ENCODE measurements at regions not wholly inside any gene's neighbourhood (a gene's known extent, or its start where the extent isn't known, plus 50 kb on each side); places are given as distances from the start of the nearest gene placed in this dataset.
A peak's percentile ranks its signal among the peaks of the same experiment; 100 is the strongest.

DNA sequence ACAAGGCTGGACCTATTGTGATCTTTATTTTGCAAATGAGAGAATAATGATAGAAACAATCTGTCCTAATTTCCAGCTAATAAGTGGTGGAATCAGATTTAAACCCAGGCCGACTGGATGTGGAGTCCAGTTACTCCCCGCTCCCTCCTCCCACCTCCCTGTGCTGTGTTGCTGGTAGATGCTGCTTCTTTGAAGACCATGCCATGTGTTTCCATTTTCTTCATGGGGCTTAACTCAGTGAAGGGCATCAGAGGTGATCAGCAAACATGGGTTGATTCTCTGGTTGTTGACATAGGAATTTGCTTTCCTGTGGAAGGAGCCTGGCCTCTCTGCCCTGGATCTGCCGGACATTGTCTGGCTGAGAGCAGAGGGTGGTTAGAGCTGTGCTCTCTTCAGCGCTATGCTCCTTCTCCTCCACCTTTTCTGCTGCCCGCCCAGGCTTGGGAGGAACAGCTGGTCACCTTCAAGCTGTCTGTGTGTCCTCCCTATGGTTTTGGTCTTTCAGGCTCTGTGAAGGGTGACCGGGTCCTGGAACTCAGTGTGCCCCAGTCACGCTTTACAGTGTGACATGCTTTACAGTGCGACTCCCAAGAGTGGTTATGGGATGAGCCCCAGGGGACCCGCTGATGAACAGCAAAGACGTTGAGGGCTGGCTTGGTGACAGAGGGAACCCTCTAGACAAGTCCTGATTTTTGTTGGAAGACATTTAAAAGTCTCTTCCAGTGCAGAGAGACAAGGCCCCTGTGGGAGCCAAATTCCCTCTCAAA, 68.4 kb upstream of the RPS23 start:
- WGBS, 4 donors = 62 to 76% (median 72%) methylated on average over 9 to 10 of the region's 10 CpGs
- intact Hi-C loops (cut with DNase I) = loop anchor here in 2 of 10 donors (2.0 to 10.0 kb wide), 3 partner anchors 30 to 448 kb away; no protein-coding TSS in a partner anchor
- peak in 1 of 5 donors; percentile 56 for DNase-seq

DNA sequence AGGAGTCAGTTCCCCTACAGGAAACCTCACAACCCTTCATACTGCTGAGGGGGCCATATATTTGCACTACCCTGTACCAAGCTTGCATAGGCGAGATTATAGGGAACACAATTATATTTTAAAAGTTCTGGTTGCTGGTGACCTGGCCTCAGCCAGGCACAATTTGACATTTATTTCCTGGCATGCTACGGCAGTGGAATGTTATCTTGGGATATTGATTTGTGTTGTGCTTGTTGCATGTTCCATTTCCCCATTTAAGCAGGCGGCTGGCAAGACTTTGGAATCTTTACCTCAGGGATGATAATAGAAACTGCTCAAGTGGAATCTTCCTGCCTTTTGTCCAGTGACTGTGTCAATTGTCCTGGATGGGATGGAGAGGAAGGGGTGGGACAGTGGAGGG, 67.0 kb upstream of the RPS23 start:
- no peak for TF ChIP-seq POLR2A (IDR thresholded peaks at IDR 0.05)
- TF ChIP-seq, protein P1, sequence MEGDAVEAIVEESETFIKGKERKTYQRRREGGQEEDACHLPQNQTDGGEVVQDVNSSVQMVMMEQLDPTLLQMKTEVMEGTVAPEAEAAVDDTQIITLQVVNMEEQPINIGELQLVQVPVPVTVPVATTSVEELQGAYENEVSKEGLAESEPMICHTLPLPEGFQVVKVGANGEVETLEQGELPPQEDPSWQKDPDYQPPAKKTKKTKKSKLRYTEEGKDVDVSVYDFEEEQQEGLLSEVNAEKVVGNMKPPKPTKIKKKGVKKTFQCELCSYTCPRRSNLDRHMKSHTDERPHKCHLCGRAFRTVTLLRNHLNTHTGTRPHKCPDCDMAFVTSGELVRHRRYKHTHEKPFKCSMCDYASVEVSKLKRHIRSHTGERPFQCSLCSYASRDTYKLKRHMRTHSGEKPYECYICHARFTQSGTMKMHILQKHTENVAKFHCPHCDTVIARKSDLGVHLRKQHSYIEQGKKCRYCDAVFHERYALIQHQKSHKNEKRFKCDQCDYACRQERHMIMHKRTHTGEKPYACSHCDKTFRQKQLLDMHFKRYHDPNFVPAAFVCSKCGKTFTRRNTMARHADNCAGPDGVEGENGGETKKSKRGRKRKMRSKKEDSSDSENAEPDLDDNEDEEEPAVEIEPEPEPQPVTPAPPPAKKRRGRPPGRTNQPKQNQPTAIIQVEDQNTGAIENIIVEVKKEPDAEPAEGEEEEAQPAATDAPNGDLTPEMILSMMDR (IDR thresholded peaks at IDR 0.05) = no peak
- DNase-seq (no peak), ATAC-seq (peak in 2 of 4 donors; percentile 9 to 26)
- no peaks in the 10 kb centered on the region for H3K9me3 ChIP-seq
- WGBS, 4 donors = 54 to 69% (median 62%) methylated on average over 3 of the region's 3 CpGs
- intact Hi-C loops (cut with DNase I) = loop anchor here in 1 of 10 donors (10.0 kb wide), 2 partner anchors 300 to 450 kb away; no protein-coding TSS in a partner anchor
- H3K36me3 ChIP-seq = no peaks in the 10 kb centered on the region
- no peak overlapping the region for H3K4me3 ChIP-seq
- peak overlapping the region in 2 of 12 donors; percentile 1 to 17 for H3K27ac ChIP-seq
- H3K4me1 ChIP-seq = peaks cover 0 to 40% (median 20%) of the 10 kb centered on the region in 12 donors
- no peaks in the 10 kb centered on the region for H3K27me3 ChIP-seq

More for the DNA sequence above, 68.4 kb upstream of the RPS23 start:
- TF ChIP-seq POLR2A (IDR thresholded peaks at IDR 0.05) = no peak
- TF ChIP-seq, protein P1 (IDR thresholded peaks at IDR 0.05) = no peak
- Histone ChIP-seq H3K36me3 (no peaks in the 10 kb centered on the region), H3K4me3 (no peak overlapping the region), H3K4me1 (peaks cover 0 to 42% (median 21%) of the 10 kb centered on the region in 12 donors), H3K9me3 (no peaks in the 10 kb centered on the region), H3K27ac (peak overlapping the region in 9 of 12 donors; percentile 9 to 72 (median 60)), H3K27me3 (no peaks in the 10 kb centered on the region)
- peak in 3 of 4 donors; percentile 5 to 7 (median 6) for ATAC-seq

DNA sequence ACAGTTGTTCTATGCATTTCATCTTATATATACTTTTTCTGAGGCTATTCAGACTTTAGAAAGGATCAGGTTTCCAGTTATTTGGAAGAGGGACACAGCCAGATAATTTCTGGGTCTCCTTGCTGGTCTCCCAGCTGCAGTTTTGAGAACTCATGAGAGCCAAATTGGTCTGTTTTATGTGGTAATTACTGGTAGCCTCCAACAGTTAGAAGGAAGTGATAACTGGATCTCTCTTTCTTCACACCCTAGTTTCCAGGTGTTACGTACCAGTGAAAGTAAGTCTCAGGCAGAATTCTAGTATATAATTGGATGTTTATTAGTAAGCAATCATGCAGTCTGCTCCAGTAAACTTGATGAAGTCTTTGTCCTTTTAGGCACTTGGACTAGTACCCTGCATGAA, 63.2 kb upstream of the RPS23 start:
- Histone ChIP-seq H3K4me3 (no peak overlapping the region), H3K27me3 (no peaks in the 10 kb centered on the region), H3K9me3 (no peaks in the 10 kb centered on the region), H3K27ac (no peak overlapping the region), H3K36me3 (no peaks in the 10 kb centered on the region), H3K4me1 (peaks cover 0 to 21% (median 3%) of the 10 kb centered on the region in 12 donors)
- TF ChIP-seq POLR2A (IDR thresholded peaks at IDR 0.05) = no peak
- TF ChIP-seq, protein P1 (IDR thresholded peaks at IDR 0.05) = no peak
- intact Hi-C loops (cut with DNase I) = loop anchor here in 1 of 10 donors (10.0 kb wide), 2 partner anchors 303 to 453 kb away; no protein-coding TSS in a partner anchor
- no peak for ATAC-seq
- 92 to 100% (median 96%) methylated on average over 1 of the region's 1 CpG for WGBS, 4 donors
- DNase-seq = no peak

DNA sequence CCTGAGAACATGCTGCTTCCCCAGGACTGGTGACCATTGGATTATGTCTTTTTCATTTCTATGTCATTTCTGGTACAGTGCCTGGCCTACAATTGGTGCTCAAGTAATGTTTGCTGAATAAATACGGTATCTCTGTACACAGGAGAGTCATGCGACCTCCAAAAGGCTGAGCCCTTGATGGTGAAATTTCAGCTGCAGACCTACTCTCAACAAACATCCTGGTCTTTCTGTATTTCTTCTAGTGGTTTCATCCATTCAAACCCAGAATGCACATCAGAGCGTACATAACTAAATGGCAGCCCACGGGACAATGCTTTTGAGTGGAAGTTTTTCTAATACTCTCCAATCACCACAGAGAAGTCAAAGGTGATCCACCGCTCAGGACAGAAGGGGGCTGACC, 62.6 kb upstream of the RPS23 start:
- Histone ChIP-seq H3K9me3 (no peaks in the 10 kb centered on the region), H3K27ac (no peak overlapping the region), H3K4me1 (peaks cover 0 to 27% (median 5%) of the 10 kb centered on the region in 12 donors), H3K27me3 (no peaks in the 10 kb centered on the region), H3K36me3 (no peaks in the 10 kb centered on the region), H3K4me3 (no peak overlapping the region)
- intact Hi-C loops (cut with DNase I) = loop anchor here in 1 of 10 donors (10.0 kb wide), 2 partner anchors 304 to 454 kb away; no protein-coding TSS in a partner anchor
- 92 to 96% (median 95%) methylated on average over 5 of the region's 5 CpGs for WGBS, 4 donors
- ATAC-seq (no peak), DNase-seq (no peak)
- TF ChIP-seq, protein P1 (IDR thresholded peaks at IDR 0.05) = no peak
- no peak for TF ChIP-seq POLR2A (IDR thresholded peaks at IDR 0.05)
